T-helper 2 cell treated with Interferon-gamma antibody and Interleukin-4, amounts not matched to agents 100 ng/mL and 5 ng/mL, for 36 hours (primary cell): ENCODE measurements at regions not wholly inside any gene's neighbourhood (a gene's known extent, or its start where the extent isn't known, plus 50 kb on each side); places are given as distances from the start of the nearest gene placed in this dataset.

Source experiments
- intact Hi-C: fragments of 100-400 bp; cut with micrococcal nuclease; formaldehyde crosslinking; loops from one replicate; pipeline ENCODE4 v1.15.1; 2023

- intact Hi-C loops = loop anchor here (5.0 to 10.0 kb wide), 2 partner anchors 60 to 197 kb away; partner anchors contain the start of gene MEF2A
Measured at GRCh38 chr15:99507504-99508310, 58.1 kb upstream of the MEF2A start.

GRCh38 chr15:99508311-99508645, 57.5 kb upstream of the MEF2A start:
- intact Hi-C loops = loop anchor here (5.0 to 10.0 kb wide), 2 partner anchors 59 to 197 kb away; partner anchors contain the start of gene MEF2A

GRCh38 chr15:99508852-99509251, 56.9 kb upstream of the MEF2A start:
- intact Hi-C loops = loop anchor here (5.0 to 10.0 kb wide), 2 partner anchors 58 to 196 kb away; partner anchors contain the start of gene MEF2A

GRCh38 chr15:99509686-99510461, 55.9 kb upstream of the MEF2A start:
- intact Hi-C loops = loop anchor here (5.0 to 10.0 kb wide), 2 partner anchors 57 to 195 kb away; partner anchors contain the start of gene MEF2A

GRCh38 chr15:99511531-99511865, 54.3 kb upstream of the MEF2A start:
- intact Hi-C loops = no loop called here

GRCh38 chr15:99511866-99512661, 53.7 kb upstream of the MEF2A start:
- intact Hi-C loops = no loop called here

- intact Hi-C loops = no loop called here
Measured at GRCh38 chr15:99514306-99514705, 51.5 kb upstream of the MEF2A start.
